PC-9 (cell line): ENCODE measurements at regions not wholly inside any gene's neighbourhood (a gene's known extent, or its start where the extent isn't known, plus 50 kb on each side); places are given as distances from the start of the nearest gene placed in this dataset.

ENCODE experiments used
- BruUV-seq: library from RNA; stranded (reverse); fragments of 400-500 nt; replicated peaks from 2 replicates; lab custom pipeline; 2021; lab: Mats Ljungman, UMichigan
- CTCF ChIA-PET: fragments of 300-600 bp; sonication (Branson Sonifier 250); formaldehyde crosslinking; loops from one replicate; lab custom pipeline; 2022; ENCODE audit warnings: antibody characterized with exemption; lab: Charles Lee
- POLR2A ChIA-PET: fragments of 300-600 bp; sonication (Branson Sonifier 250); formaldehyde crosslinking; loops from one replicate; lab custom pipeline; 2022; ENCODE audit warnings: antibody characterized with exemption; ENCODE audit not compliant: unreplicated experiment; lab: Charles Lee
- DNase-seq, 2 experiments: peaks; one replicate each; pipeline versions ENCODE4 v3.0.0 to v3.0.0-alpha.2; 2015 to 2022; ENCODE audit warnings: mixed read lengths in 1 of 2
- H2AFZ ChIP-seq: fragments of 200-600 bp; sonication (generic); 2 replicates; pipeline ENCODE4 v1.8.1; 2017; ENCODE audit warnings: antibody characterized with exemption
- H3F3A ChIP-seq: fragments of 200-600 bp; sonication (generic); 2 replicates; pipeline ENCODE4 v1.8.1; 2017; ENCODE audit warnings: antibody characterized with exemption, mild to moderate bottlenecking, low read depth; ENCODE audit not compliant: insufficient read depth
- H3K27ac ChIP-seq: fragments of 200-600 bp; sonication (generic); 2 replicates; pipeline ENCODE4 v1.6.1; 2016; ENCODE audit warnings: mixed run types
- H3K27me3 ChIP-seq: fragments of 200-600 bp; sonication (generic); 2 replicates; pipeline ENCODE4 v1.6.1; 2016; ENCODE audit warnings: low read depth, mixed run types; ENCODE audit not compliant: insufficient read depth
- H3K36me3 ChIP-seq: fragments of 200-600 bp; sonication (generic); 2 replicates; pipeline ENCODE4 v1.6.1; 2016; ENCODE audit warnings: low read depth, mixed run types
- H3K4me1 ChIP-seq: fragments of 200-600 bp; sonication (generic); replicated peaks from 2 replicates; pipeline ENCODE4 v1.6.1; 2016; ENCODE audit warnings: mixed run types; ENCODE audit not compliant: insufficient read depth
- H3K4me2 ChIP-seq: fragments of 200-600 bp; sonication (generic); 2 replicates; pipeline ENCODE4 v1.6.1; 2017; ENCODE audit warnings: mixed run types
- H3K4me3 ChIP-seq: fragments of 200-600 bp; sonication (generic); 2 replicates; pipeline ENCODE4 v1.6.1; 2016; ENCODE audit warnings: mixed run types
- H3K79me2 ChIP-seq: fragments of 200-600 bp; sonication (generic); 2 replicates; pipeline ENCODE4 v1.6.1; 2017; ENCODE audit warnings: low read depth, mixed run types
- H3K9me2 ChIP-seq: fragments of 200-600 bp; sonication (generic); 2 replicates; pipeline ENCODE4 v1.8.1; 2017; ENCODE audit warnings: mild to moderate bottlenecking; ENCODE audit not compliant: insufficient read depth
- H3K9me3 ChIP-seq: fragments of 200-600 bp; sonication (generic); 2 replicates; pipeline ENCODE4 v1.8.1; 2016; ENCODE audit warnings: low read depth; ENCODE audit not compliant: insufficient read depth
- H4K20me1 ChIP-seq: fragments of 200-600 bp; sonication (generic); 2 replicates; pipeline ENCODE4 v1.8.1; 2017; ENCODE audit not compliant: insufficient read depth
- EZH2 ChIP-seq: fragments of 200-600 bp; sonication (generic); IDR thresholded peaks from 2 replicates; pipeline ENCODE4 v1.8.0; 2017; ENCODE audit warnings: antibody characterized with exemption, low read depth
- intact Hi-C: fragments of 100-400 bp; cut with micrococcal nuclease; formaldehyde crosslinking; loops from one replicate; pipeline ENCODE4 v1.10.0; 2022; ENCODE audit not compliant: unreplicated experiment
- TF ChIP-seq, protein P1 (sequence below): fragments of 200-600 bp; sonication (generic); conservative IDR thresholded peaks from 2 replicates; pipeline ENCODE4 v1.6.1; 2017; ENCODE audit warnings: mixed run types, antibody characterized with exemption, mild to moderate bottlenecking, moderate library complexity

DNA sequence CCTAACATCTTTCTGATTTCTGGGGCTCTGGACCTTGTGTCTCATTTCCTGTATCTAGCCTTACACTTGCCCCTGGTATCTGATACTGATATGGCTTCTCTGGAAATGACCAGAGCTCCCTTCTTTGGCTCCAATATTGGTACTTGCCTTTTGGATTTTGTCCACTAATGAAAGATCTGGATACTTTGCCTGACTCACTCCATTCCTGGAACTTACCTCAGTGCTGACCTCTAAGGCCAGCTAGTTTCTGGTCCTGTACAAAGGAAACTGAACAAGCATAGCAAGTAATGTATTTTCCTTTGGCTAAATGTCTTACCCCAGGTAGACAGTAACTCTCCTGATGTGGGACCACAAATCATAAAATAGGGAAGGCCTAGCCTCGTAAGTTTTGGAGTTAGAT, 93.8 kb upstream of the SLC4A7 start:
- CTCF ChIA-PET, result no interaction called here
- no peak overlapping the region for H3K27ac ChIP-seq
- no peak for TF ChIP-seq EZH2
- TF ChIP-seq, protein P1, sequence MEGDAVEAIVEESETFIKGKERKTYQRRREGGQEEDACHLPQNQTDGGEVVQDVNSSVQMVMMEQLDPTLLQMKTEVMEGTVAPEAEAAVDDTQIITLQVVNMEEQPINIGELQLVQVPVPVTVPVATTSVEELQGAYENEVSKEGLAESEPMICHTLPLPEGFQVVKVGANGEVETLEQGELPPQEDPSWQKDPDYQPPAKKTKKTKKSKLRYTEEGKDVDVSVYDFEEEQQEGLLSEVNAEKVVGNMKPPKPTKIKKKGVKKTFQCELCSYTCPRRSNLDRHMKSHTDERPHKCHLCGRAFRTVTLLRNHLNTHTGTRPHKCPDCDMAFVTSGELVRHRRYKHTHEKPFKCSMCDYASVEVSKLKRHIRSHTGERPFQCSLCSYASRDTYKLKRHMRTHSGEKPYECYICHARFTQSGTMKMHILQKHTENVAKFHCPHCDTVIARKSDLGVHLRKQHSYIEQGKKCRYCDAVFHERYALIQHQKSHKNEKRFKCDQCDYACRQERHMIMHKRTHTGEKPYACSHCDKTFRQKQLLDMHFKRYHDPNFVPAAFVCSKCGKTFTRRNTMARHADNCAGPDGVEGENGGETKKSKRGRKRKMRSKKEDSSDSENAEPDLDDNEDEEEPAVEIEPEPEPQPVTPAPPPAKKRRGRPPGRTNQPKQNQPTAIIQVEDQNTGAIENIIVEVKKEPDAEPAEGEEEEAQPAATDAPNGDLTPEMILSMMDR, result no peak
- no peaks in the 10 kb centered on the region for H3K27me3 ChIP-seq
- intact Hi-C loops, result no loop called here
- H3K9me3 ChIP-seq, result no peaks in the 10 kb centered on the region
- POLR2A ChIA-PET, result no interaction called here
- no peaks in the 10 kb centered on the region for H3F3A ChIP-seq
- no peaks in the 10 kb centered on the region for H3K9me2 ChIP-seq
- no peaks in the 10 kb centered on the region for H3K79me2 ChIP-seq
- H2AFZ ChIP-seq, result no peak overlapping the region
- no peak overlapping the region for H3K4me2 ChIP-seq
- no peaks in the 10 kb centered on the region for H3K36me3 ChIP-seq
- H3K4me3 ChIP-seq, result no peak overlapping the region
- H3K4me1 ChIP-seq, result no peaks in the 10 kb centered on the region
- DNase-seq, result no peak
- H4K20me1 ChIP-seq, result no peaks in the 10 kb centered on the region
- no TSS peak for BruUV-seq

DNA sequence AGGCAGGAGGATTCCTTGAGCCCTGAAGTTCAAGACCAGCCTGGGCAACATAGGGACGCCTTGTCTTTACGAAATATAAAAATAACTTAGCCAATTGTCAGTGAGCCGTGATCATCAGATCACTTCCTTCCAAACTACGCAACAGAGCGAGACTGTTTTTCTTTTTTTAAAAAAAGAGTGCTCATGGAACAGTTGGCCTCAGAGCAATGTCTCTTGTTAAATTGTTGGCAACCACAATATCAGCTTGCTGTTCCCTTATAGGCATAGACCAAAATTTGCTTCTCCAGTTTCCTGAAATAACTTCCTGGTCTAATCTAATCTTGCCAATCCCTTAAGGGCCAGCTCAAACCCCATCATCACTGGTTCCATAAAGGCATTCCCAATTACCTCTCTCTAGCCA, 93.3 kb upstream of the SLC4A7 start:
- H3K27ac ChIP-seq, result no peak overlapping the region
- no TSS peak for BruUV-seq
- no peaks in the 10 kb centered on the region for H3K27me3 ChIP-seq
- H3K9me2 ChIP-seq, result no peaks in the 10 kb centered on the region
- ChIA-PET POLR2A (no interaction called here), CTCF (no interaction called here)
- DNase-seq, result no peak
- H3K79me2 ChIP-seq, result no peaks in the 10 kb centered on the region
- H3K4me2 ChIP-seq, result no peak overlapping the region
- H3F3A ChIP-seq, result no peaks in the 10 kb centered on the region
- TF ChIP-seq, protein P1, result no peak
- no peak for TF ChIP-seq EZH2
- intact Hi-C loops, result no loop called here
- no peak overlapping the region for H3K4me3 ChIP-seq
- H3K4me1 ChIP-seq, result no peaks in the 10 kb centered on the region
- no peaks in the 10 kb centered on the region for H4K20me1 ChIP-seq
- no peaks in the 10 kb centered on the region for H3K36me3 ChIP-seq
- no peaks in the 10 kb centered on the region for H3K9me3 ChIP-seq
- H2AFZ ChIP-seq, result no peak overlapping the region

DNA sequence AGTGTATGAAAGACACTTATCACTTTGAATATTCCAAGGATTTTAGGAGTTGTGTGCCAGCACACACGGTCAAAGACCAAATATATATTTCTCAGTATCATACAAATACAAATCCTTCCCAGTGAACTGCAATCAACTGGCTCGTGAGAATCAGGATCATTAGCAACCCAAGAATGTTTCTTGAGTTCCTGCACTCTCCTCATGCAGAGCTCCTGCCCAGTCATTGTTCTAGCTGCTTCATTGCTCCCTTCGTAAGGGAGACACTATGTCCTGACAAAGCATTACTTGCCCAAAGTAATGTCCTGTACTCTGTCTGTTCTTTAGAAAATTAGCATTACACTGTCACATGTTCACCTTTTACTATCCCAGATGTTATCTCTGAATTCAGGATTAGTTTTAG, 92.0 kb upstream of the SLC4A7 start:
- BruUV-seq, result no TSS peak

More for the DNA sequence above, 92.0 kb upstream of the SLC4A7 start:
- Histone ChIP-seq H3K4me3 (no peak overlapping the region), H3K9me3 (no peaks in the 10 kb centered on the region), H3F3A (no peaks in the 10 kb centered on the region), H3K79me2 (no peaks in the 10 kb centered on the region), H3K4me1 (no peaks in the 10 kb centered on the region), H4K20me1 (no peaks in the 10 kb centered on the region), H3K9me2 (no peaks in the 10 kb centered on the region), H3K4me2 (no peak overlapping the region), H3K27ac (no peak overlapping the region), H3K27me3 (no peaks in the 10 kb centered on the region), H3K36me3 (no peaks in the 10 kb centered on the region), H2AFZ (no peak overlapping the region)
- no peak for DNase-seq
- intact Hi-C loops, result no loop called here
- TF ChIP-seq, protein P1, result no peak
- TF ChIP-seq EZH2, result no peak
- CTCF ChIA-PET, result no interaction called here
- POLR2A ChIA-PET, result no interaction called here
